ENCODE measurements at regions not wholly inside any gene's neighbourhood (a gene's known extent, or its start where the extent isn't known, plus 50 kb on each side); places are given as distances from the start of the nearest gene placed in this dataset.
"Not testable (repeated sequence)": the region's sequence is repeated elsewhere in the genome, so short reads cannot be mapped to it uniquely, and the experiment has no call there.

GRCh38 chr6:167689751-167690150 lies 137.0 kb upstream of the AFDN start:
- Histone ChIP-seq H3K4me1 (replicated peaks in 1 of 2) (peaks cover 37 to 39% of the 10 kb centered on the region in 2 donors), H3K27ac (no peak overlapping the region), H3K4me3 (no peak overlapping the region)
- ATAC-seq (replicated peaks in 6 of 8), result no peak
- 0 to 93% (median 87%) methylated on average over 2 to 5 of the region's 6 CpGs; no CpG with 5 or more reads in 5 of the 10 experiments for WGBS, 10 experiments
- in situ Hi-C loops (cut with MboI; ENCODE audit: low pct_unique_long_range_greater_than_20kb in 2 of 9, low sequenced_read_pairs in 9 of 9, unreplicated experiment in 9 of 9), result no loop called here

DNA sequence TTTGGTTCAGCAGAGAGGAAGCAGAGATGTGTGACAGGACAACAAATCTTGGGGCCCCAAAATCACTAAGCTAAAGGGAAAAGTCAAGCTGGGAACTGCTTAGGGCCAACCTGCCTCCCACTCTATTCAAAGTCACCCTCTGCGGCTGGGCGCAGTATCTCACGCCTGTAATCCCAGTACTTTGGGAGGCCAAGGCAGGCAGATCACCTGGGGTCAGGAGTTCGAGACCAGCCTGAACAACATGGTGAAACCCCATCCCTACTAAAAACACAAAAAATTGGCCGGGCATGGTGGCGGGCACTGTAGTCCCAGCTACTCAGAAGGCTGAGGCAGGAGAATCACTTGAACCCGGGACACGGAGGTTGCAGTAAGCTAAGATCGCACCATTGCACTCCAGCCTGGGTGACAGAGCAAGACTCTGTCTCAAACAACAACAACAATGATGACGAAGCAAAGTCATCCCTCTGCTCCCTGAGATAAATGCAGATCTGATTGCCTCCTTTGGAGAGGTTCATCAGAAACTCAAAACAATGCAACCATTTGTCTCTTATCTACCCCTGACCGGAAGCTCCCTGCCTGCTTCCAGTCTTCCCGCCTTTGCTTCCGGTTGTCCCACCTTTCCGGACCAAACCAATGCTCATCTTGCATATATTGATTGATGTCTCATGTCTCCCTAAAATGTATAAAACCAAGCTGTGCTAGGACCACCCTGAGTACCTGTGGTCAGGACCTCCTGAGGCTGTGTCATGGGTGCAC lies 136.4 kb upstream of the AFDN start:
- in situ Hi-C loops (cut with MboI; ENCODE audit: low pct_unique_long_range_greater_than_20kb in 2 of 9, low sequenced_read_pairs in 9 of 9, unreplicated experiment in 9 of 9); H3K4me3 ChIP-seq; H3K27ac ChIP-seq: not testable (repeated sequence)
- peak in 3 of 8 experiments; percentile 4 to 10 (median 8) for ATAC-seq (replicated peaks in 6 of 8)
- peaks cover 31 to 34% of the 10 kb centered on the region in 2 donors for H3K4me1 ChIP-seq (replicated peaks in 1 of 2)
- 51 to 98% (median 94%) methylated on average over 5 to 10 of the region's 14 CpGs; no CpG with 5 or more reads in 3 of the 10 experiments for WGBS, 10 experiments

- Histone ChIP-seq H3K4me3 (no peak overlapping the region), H3K4me1 (replicated peaks in 1 of 2) (peaks cover 29 to 31% of the 10 kb centered on the region in 2 donors), H3K27ac (no peak overlapping the region)
- in situ Hi-C loops (cut with MboI; ENCODE audit: low pct_unique_long_range_greater_than_20kb in 2 of 9, low sequenced_read_pairs in 9 of 9, unreplicated experiment in 9 of 9), result no loop called here
- ATAC-seq (replicated peaks in 6 of 8), result peak in 5 of 8 experiments; percentile 77 to 90 (median 85)
- WGBS, 10 experiments, result 17 to 100% (median 82%) methylated on average over 1 to 4 of the region's 6 CpGs; no CpG with 5 or more reads in 2 of the 10 experiments
Observed at GRCh38 chr6:167690931-167691330, 135.8 kb upstream of the AFDN start.

- H3K4me3 ChIP-seq, result no peak overlapping the region
- peak in 4 of 8 experiments; percentile 15 to 29 (median 19) for ATAC-seq (replicated peaks in 6 of 8)
- WGBS, 10 experiments, result 26 to 100% (median 85%) methylated on average over 1 to 10 of the region's 13 CpGs; no CpG with 5 or more reads in 2 of the 10 experiments
Observed at GRCh38 chr6:167691533-167692312, 135.0 kb upstream of the AFDN start.

GRCh38 chr6:167693478-167693877 lies 133.2 kb upstream of the AFDN start:
- ATAC-seq (replicated peaks in 6 of 8); H3K4me3 ChIP-seq; in situ Hi-C loops (cut with MboI; ENCODE audit: low pct_unique_long_range_greater_than_20kb in 2 of 9, low sequenced_read_pairs in 9 of 9, unreplicated experiment in 9 of 9); H3K27ac ChIP-seq: not testable (repeated sequence)
- 59 to 97% (median 92%) methylated on average over 2 to 7 of the region's 8 CpGs; no CpG with 5 or more reads in 3 of the 10 experiments for WGBS, 10 experiments
- H3K4me1 ChIP-seq (replicated peaks in 1 of 2), result peaks cover 34 to 38% of the 10 kb centered on the region in 2 donors

More at GRCh38 chr6:167691533-167692312, 135.0 kb upstream of the AFDN start:
- Histone ChIP-seq H3K27ac (no peak overlapping the region), H3K4me1 (replicated peaks in 1 of 2) (peaks cover 32 to 38% of the 10 kb centered on the region in 2 donors)
- in situ Hi-C loops (cut with MboI; ENCODE audit: low pct_unique_long_range_greater_than_20kb in 2 of 9, low sequenced_read_pairs in 9 of 9, unreplicated experiment in 9 of 9), result no loop called here

DNA sequence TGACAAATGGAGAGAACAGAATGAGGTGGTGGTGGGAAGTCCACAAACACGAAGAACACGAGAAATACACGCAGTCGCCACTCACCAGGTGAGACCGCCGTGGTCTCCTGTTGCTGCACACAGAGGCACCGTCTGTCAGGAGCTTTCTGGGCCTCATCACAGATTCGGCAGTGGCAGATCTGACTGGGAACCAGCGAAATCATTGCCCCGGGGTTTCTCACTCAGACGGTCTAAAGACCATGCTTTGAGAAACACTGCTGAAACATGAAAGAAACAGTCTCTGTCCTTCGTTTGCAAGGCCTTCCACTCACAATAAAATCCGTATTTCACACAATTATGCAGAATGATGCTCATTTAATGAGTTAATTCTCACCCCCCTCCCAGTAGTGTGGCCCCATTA lies 130.9 kb upstream of the AFDN start:
- in situ Hi-C loops (cut with MboI; ENCODE audit: low pct_unique_long_range_greater_than_20kb in 2 of 9, low sequenced_read_pairs in 9 of 9, unreplicated experiment in 9 of 9), result no loop called here
- Histone ChIP-seq H3K4me1 (replicated peaks in 1 of 2) (peaks cover 32 to 36% of the 10 kb centered on the region in 2 donors), H3K27ac (no peak overlapping the region), H3K4me3 (no peak overlapping the region)
- WGBS, 10 experiments, result 40 to 100% (median 85%) methylated on average over 2 to 11 of the region's 13 CpGs; no CpG with 5 or more reads in 2 of the 10 experiments
- no peak for ATAC-seq (replicated peaks in 6 of 8)

- Histone ChIP-seq H3K27ac (no peak overlapping the region), H3K4me1 (replicated peaks in 1 of 2) (peaks cover 28 to 31% of the 10 kb centered on the region in 2 donors), H3K4me3 (no peak overlapping the region)
- in situ Hi-C loops (cut with MboI; ENCODE audit: low pct_unique_long_range_greater_than_20kb in 2 of 9, low sequenced_read_pairs in 9 of 9, unreplicated experiment in 9 of 9), result no loop called here
- 41 to 100% (median 84%) methylated on average over 1 to 6 of the region's 6 CpGs; no CpG with 5 or more reads in 3 of the 10 experiments for WGBS, 10 experiments
- ATAC-seq (replicated peaks in 6 of 8), result no peak
Observed at GRCh38 chr6:167696296-167696695, 130.4 kb upstream of the AFDN start.

- 3 to 77% (median 46%) methylated on average over 1 to 9 of the region's 11 CpGs for WGBS, 10 experiments
- peak in 7 of 8 experiments; percentile 40 to 86 (median 83) for ATAC-seq (replicated peaks in 6 of 8)
- peaks cover 18 to 22% of the 10 kb centered on the region in 2 donors for H3K4me1 ChIP-seq (replicated peaks in 1 of 2)
Observed at GRCh38 chr6:167697316-167697715, 129.4 kb upstream of the AFDN start.

GRCh38 chr6:167698540-167698939 lies 128.2 kb upstream of the AFDN start:
- WGBS, 10 experiments, result 60 to 96% (median 93%) methylated on average over 1 to 6 of the region's 12 CpGs; no CpG with 5 or more reads in 6 of the 10 experiments
- no peak overlapping the region for H3K27ac ChIP-seq
- peaks cover 24 to 30% of the 10 kb centered on the region in 2 donors for H3K4me1 ChIP-seq (replicated peaks in 1 of 2)
- in situ Hi-C loops (cut with MboI; ENCODE audit: low pct_unique_long_range_greater_than_20kb in 2 of 9, low sequenced_read_pairs in 9 of 9, unreplicated experiment in 9 of 9), result no loop called here
- H3K4me3 ChIP-seq, result no peak overlapping the region
- ATAC-seq (replicated peaks in 6 of 8), result no peak

More at GRCh38 chr6:167697316-167697715, 129.4 kb upstream of the AFDN start:
- in situ Hi-C loops (cut with MboI; ENCODE audit: low pct_unique_long_range_greater_than_20kb in 2 of 9, low sequenced_read_pairs in 9 of 9, unreplicated experiment in 9 of 9), result no loop called here
- Histone ChIP-seq H3K27ac (no peak overlapping the region), H3K4me3 (no peak overlapping the region)

DNA sequence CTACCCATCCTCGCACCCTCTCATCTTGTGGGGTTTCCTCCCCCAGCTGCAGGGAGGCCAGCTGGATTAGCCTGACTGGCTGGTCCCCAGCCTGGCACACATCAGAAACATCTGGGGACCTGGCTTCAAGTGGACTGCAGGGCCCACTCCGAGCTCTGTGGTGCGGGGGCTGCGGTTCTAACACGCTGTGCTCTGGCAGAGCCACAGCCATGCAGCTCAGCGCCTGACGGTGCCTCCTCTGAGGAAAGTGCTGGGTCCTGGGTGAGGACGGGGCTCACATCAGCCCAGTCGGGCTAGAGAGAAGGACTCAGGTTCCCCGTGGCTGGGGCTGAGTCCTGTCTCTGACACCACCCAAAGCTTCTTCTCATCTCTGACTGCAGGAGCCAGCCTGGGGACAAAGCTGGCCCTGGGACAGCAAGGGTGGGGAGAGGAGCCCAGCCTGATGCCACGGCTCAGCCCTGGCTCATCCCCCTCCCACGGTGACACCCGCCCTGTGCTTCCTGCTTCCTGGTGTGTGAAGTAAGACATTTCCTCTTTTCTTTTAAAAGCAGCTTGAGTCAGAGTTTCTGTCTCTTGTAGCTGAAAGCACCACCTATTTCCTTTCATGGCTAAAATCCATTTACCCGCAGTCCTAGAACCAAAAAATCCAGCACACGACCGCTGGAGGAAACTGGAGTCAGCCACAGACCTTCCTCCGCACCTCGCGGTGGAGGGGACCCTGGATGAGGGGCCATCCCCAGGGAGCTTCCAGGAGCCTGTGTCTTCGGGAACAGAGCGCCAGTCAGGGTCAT lies 127.4 kb upstream of the AFDN start:
- Histone ChIP-seq H3K27ac (no peak overlapping the region), H3K4me1 (replicated peaks in 1 of 2) (peaks cover 28 to 33% of the 10 kb centered on the region in 2 donors), H3K4me3 (no peak overlapping the region)
- peak in 6 of 8 experiments; percentile 3 to 67 (median 16) for ATAC-seq (replicated peaks in 6 of 8)
- in situ Hi-C loops (cut with MboI; ENCODE audit: low pct_unique_long_range_greater_than_20kb in 2 of 9, low sequenced_read_pairs in 9 of 9, unreplicated experiment in 9 of 9), result no loop called here
- 0 to 100% (median 77%) methylated on average over 1 to 19 of the region's 21 CpGs; no CpG with 5 or more reads in 4 of the 10 experiments for WGBS, 10 experiments

- WGBS, 10 experiments, result 64 to 100% (median 84%) methylated on average over 3 to 7 of the region's 8 CpGs; no CpG with 5 or more reads in 1 of the 10 experiments
- no peak for ATAC-seq (replicated peaks in 6 of 8)
- in situ Hi-C loops (cut with MboI; ENCODE audit: low pct_unique_long_range_greater_than_20kb in 2 of 9, low sequenced_read_pairs in 9 of 9, unreplicated experiment in 9 of 9), result no loop called here
- peaks cover 32 to 33% of the 10 kb centered on the region in 2 donors for H3K4me1 ChIP-seq (replicated peaks in 1 of 2)
- H3K4me3 ChIP-seq, result no peak overlapping the region
- no peak overlapping the region for H3K27ac ChIP-seq
Observed at GRCh38 chr6:167700199-167700598, 126.5 kb upstream of the AFDN start.

- no peak overlapping the region for H3K27ac ChIP-seq
- in situ Hi-C loops (cut with MboI; ENCODE audit: low pct_unique_long_range_greater_than_20kb in 2 of 9, low sequenced_read_pairs in 9 of 9, unreplicated experiment in 9 of 9), result no loop called here
- WGBS, 10 experiments, result 82 to 100% (median 94%) methylated on average over 2 to 12 of the region's 12 CpGs
- no peak for ATAC-seq (replicated peaks in 6 of 8)
- H3K4me3 ChIP-seq, result no peak overlapping the region
- H3K4me1 ChIP-seq (replicated peaks in 1 of 2), result peaks cover 31 to 33% of the 10 kb centered on the region in 2 donors
Observed at GRCh38 chr6:167701010-167701409, 125.7 kb upstream of the AFDN start.
